ENCODE measurements at regions not wholly inside any gene's neighbourhood (a gene's known extent, or its start where the extent isn't known, plus 50 kb on each side); places are given as distances from the start of the nearest gene placed in this dataset.

DNA sequence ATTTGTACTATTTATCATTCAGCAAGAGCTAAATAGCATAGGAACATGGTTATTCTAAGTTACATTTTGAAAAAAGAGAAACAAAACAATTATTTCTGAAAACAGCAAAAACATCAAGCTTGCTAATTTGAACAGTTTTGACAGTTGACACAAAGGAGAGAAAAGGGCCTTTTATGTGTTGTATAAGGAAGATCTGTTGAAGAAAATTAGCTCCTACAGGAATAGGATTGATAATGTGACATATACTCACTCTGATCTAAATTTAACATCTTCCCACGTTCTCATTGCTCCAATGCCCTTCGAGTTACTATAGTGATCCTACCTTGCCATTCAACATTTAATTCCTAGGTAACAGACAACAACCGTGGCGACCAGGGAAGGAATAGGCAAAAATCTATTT is 61.4 kb upstream of the BTG3 start:
- Histone ChIP-seq H3K4me3 (ENCODE audit: low read length) (no peak overlapping the region), H3K9me3 (replicated peaks; ENCODE audit: insufficient read depth, low read length) (no peaks in the 10 kb centered on the region), H3K79me2 (ENCODE audit: low read length) (no peaks in the 10 kb centered on the region), H3K9me2 (replicated peaks; ENCODE audit: insufficient read depth, low read length) (no peaks in the 10 kb centered on the region), H2AFZ (ENCODE audit: low read length) (no peak overlapping the region), H3K27me3 (replicated peaks; ENCODE audit: insufficient read depth, low read length) (no peaks in the 10 kb centered on the region), H3K36me3 (replicated peaks; ENCODE audit: insufficient read depth, low read length) (no peaks in the 10 kb centered on the region), H3K4me1 (ENCODE audit: low read length) (no peaks in the 10 kb centered on the region), H3K27ac (ENCODE audit: low read length) (no peak overlapping the region), H3F3A (ENCODE audit: insufficient read depth, low read length) (no peaks in the 10 kb centered on the region), H3K4me2 (ENCODE audit: low read depth, low read length) (no peak overlapping the region), H4K20me1 (ENCODE audit: insufficient read depth, low read length) (no peaks in the 10 kb centered on the region), H3K9ac (ENCODE audit: low read length) (no peak overlapping the region)
- no peak for DNase-seq
- TF ChIP-seq CTCF (IDR thresholded peaks at IDR 0.05; ENCODE audit: low read length) (no peak), EZH2 (optimal IDR thresholded peaks at IDR 0.05; ENCODE audit: low read depth, low read length) (no peak), EZH2phosphoT487 (IDR thresholded peaks at IDR 0.05; ENCODE audit: low read length) (no peak)

GRCh38 chr21:17673261-17674020 is 60.7 kb upstream of the BTG3 start:
- Histone ChIP-seq H3K4me1 (ENCODE audit: low read length) (no peaks in the 10 kb centered on the region), H3F3A (ENCODE audit: insufficient read depth, low read length) (no peaks in the 10 kb centered on the region), H3K27ac (ENCODE audit: low read length) (no peak overlapping the region), H3K27me3 (replicated peaks; ENCODE audit: insufficient read depth, low read length) (no peaks in the 10 kb centered on the region), H3K9me2 (replicated peaks; ENCODE audit: insufficient read depth, low read length) (no peaks in the 10 kb centered on the region), H3K9ac (ENCODE audit: low read length) (no peak overlapping the region), H4K20me1 (ENCODE audit: insufficient read depth, low read length) (no peaks in the 10 kb centered on the region), H3K79me2 (ENCODE audit: low read length) (no peaks in the 10 kb centered on the region), H3K9me3 (replicated peaks; ENCODE audit: insufficient read depth, low read length) (no peaks in the 10 kb centered on the region), H3K36me3 (replicated peaks; ENCODE audit: insufficient read depth, low read length) (no peaks in the 10 kb centered on the region), H2AFZ (ENCODE audit: low read length) (no peak overlapping the region), H3K4me2 (ENCODE audit: low read depth, low read length) (no peak overlapping the region), H3K4me3 (ENCODE audit: low read length) (no peak overlapping the region)
- no peak for DNase-seq
- TF ChIP-seq EZH2 (optimal IDR thresholded peaks at IDR 0.05; ENCODE audit: low read depth, low read length) (no peak), CTCF (IDR thresholded peaks at IDR 0.05; ENCODE audit: low read length) (no peak), EZH2phosphoT487 (IDR thresholded peaks at IDR 0.05; ENCODE audit: low read length) (no peak)

DNA sequence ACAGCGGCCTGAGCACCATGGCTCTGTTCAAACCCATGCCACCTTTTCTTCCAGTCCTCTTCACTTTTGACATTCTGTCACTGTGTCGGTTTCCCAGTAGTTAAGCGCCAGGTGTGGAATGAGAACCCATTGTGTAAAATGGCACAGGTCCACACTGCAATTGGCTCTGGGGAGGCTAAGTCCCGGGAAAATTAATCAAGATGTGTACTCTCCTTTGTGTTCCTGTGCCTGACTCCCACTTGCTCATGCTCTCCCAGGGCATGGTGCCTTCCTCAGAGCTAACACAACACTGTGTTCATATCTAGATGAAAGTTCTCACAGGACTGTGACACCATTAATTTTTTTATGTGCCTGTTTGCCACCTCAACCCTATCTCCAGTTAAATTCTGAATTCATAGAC is 59.0 kb upstream of the BTG3 start:
- Histone ChIP-seq H3F3A (ENCODE audit: insufficient read depth, low read length) (no peaks in the 10 kb centered on the region), H3K79me2 (ENCODE audit: low read length) (no peaks in the 10 kb centered on the region), H3K9me2 (replicated peaks; ENCODE audit: insufficient read depth, low read length) (no peaks in the 10 kb centered on the region), H3K4me2 (ENCODE audit: low read depth, low read length) (no peak overlapping the region), H3K9me3 (replicated peaks; ENCODE audit: insufficient read depth, low read length) (no peaks in the 10 kb centered on the region), H3K4me3 (ENCODE audit: low read length) (no peak overlapping the region), H3K36me3 (replicated peaks; ENCODE audit: insufficient read depth, low read length) (no peaks in the 10 kb centered on the region), H2AFZ (ENCODE audit: low read length) (no peak overlapping the region), H3K27ac (ENCODE audit: low read length) (no peak overlapping the region), H4K20me1 (ENCODE audit: insufficient read depth, low read length) (no peaks in the 10 kb centered on the region), H3K4me1 (ENCODE audit: low read length) (no peaks in the 10 kb centered on the region), H3K9ac (ENCODE audit: low read length) (no peak overlapping the region), H3K27me3 (replicated peaks; ENCODE audit: insufficient read depth, low read length) (no peaks in the 10 kb centered on the region)
- DNase-seq = no peak
- TF ChIP-seq EZH2 (optimal IDR thresholded peaks at IDR 0.05; ENCODE audit: low read depth, low read length) (no peak), EZH2phosphoT487 (IDR thresholded peaks at IDR 0.05; ENCODE audit: low read length) (no peak), CTCF (IDR thresholded peaks at IDR 0.05; ENCODE audit: low read length) (no peak)
